Stimulated activated CD8-positive, alpha-beta memory T cell treated with anti-CD3 and anti-CD28 coated beads, Interleukin-15, amount 100 ng/mL, for 48 hours (primary cell): ENCODE measurements at regions not wholly inside any gene's neighbourhood (a gene's known extent, or its start where the extent isn't known, plus 50 kb on each side); places are given as distances from the start of the nearest gene placed in this dataset.
"Not testable (repeated sequence)": the region's sequence is repeated elsewhere in the genome, so short reads cannot be mapped to it uniquely, and the experiment has no call there.

Experiments
- DNase-seq, 2 donors: peaks; one replicate each; pipeline ENCODE4 v3.0.0-alpha.2; 2020; ENCODE audit warnings: low read depth in 2 of 2

GRCh38 chr4:12452291-12452690 is 1023.6 kb upstream of the HS3ST1 start:
- no peak for DNase-seq

GRCh38 chr4:12447451-12447850 is 1018.8 kb upstream of the HS3ST1 start:
- no peak for DNase-seq

- no peak for DNase-seq
Observed at GRCh38 chr4:12446657-12447185, 1018.0 kb upstream of the HS3ST1 start.

- DNase-seq = no peak
Observed at GRCh38 chr4:12446256-12446655, 1017.6 kb upstream of the HS3ST1 start.

GRCh38 chr4:12445711-12446235 is 1017.1 kb upstream of the HS3ST1 start:
- DNase-seq = no peak

GRCh38 chr4:12439633-12440305 is 1011.1 kb upstream of the HS3ST1 start:
- DNase-seq = no peak

GRCh38 chr4:12431259-12431658 is 1002.6 kb upstream of the HS3ST1 start:
- DNase-seq = not testable (repeated sequence)

GRCh38 chr4:12421364-12421763 is 992.7 kb upstream of the HS3ST1 start:
- no peak for DNase-seq

GRCh38 chr4:12416755-12417154 is 988.1 kb upstream of the HS3ST1 start:
- no peak for DNase-seq

- DNase-seq = no peak
Observed at GRCh38 chr4:12414181-12414812, 985.6 kb upstream of the HS3ST1 start.

GRCh38 chr4:12411072-12411471 is 982.4 kb upstream of the HS3ST1 start:
- no peak for DNase-seq

GRCh38 chr4:12409507-12410190 is 981.0 kb upstream of the HS3ST1 start:
- no peak for DNase-seq

GRCh38 chr4:12408364-12408763 is 979.7 kb upstream of the HS3ST1 start:
- no peak for DNase-seq

GRCh38 chr4:12403175-12403574 is 974.5 kb upstream of the HS3ST1 start:
- DNase-seq = no peak

GRCh38 chr4:12399781-12400180 is 971.1 kb upstream of the HS3ST1 start:
- DNase-seq = no peak

GRCh38 chr4:12393631-12394262 is 965.1 kb upstream of the HS3ST1 start:
- no peak for DNase-seq

- DNase-seq = no peak
Observed at GRCh38 chr4:12389604-12390003, 960.9 kb upstream of the HS3ST1 start.

GRCh38 chr4:12382567-12382966 is 953.9 kb upstream of the HS3ST1 start:
- no peak for DNase-seq

GRCh38 chr4:12379191-12379590 is 950.5 kb upstream of the HS3ST1 start:
- no peak for DNase-seq

GRCh38 chr4:12375805-12376204 is 947.1 kb upstream of the HS3ST1 start:
- no peak for DNase-seq

GRCh38 chr4:12365869-12366268 is 937.2 kb upstream of the HS3ST1 start:
- not testable (repeated sequence) for DNase-seq

GRCh38 chr4:12360391-12360790 is 931.7 kb upstream of the HS3ST1 start:
- no peak for DNase-seq
